ENCODE measurements at regions not wholly inside any gene's neighbourhood (a gene's known extent, or its start where the extent isn't known, plus 50 kb on each side); places are given as distances from the start of the nearest gene placed in this dataset.

DNA sequence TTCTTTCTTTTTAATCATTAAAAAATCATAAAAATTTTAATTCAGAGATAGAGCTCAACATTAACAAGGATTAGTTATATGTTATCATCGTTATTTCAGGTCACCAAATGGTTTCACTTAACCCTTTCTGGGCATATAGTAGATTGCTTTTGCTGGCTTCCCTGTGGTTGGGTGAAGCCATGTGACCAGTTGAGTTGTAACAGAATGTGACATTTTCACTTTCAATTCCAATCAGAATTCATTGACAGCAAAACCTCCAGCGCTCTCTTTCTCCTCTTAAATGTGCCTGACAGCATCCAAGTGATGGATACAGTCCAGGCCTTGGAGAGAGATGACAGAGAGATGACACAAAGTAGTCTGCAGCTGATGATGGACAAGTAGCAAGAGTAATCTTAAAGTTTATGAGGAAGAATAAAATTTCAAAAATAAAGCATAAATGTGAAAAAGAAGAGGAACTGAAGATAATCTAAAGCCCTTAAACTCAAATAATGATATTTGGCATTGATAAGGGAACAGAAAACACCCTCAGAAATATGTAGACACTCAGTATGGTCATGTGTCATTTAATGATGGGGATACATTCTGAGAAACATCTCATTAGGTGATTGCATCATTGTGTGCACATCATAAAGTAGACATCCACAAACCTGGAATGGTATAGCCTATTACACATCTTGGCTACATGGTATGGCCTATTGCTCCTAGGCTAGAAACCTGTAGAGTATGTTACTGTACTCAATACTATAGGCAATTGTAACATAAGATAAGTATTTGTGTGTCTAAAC is 92.3 kb upstream of the QRFPR start:
- no peak for TF ChIP-seq CTCF (IDR thresholded peaks at IDR 0.05)
- TF ChIP-seq EZH2phosphoT487 (IDR thresholded peaks at IDR 0.05) = no peak
